NCI-H1092 treated with DMSO at 0.1 percent for 48 hours (cell line): ENCODE measurements at regions not wholly inside any gene's neighbourhood (a gene's known extent, or its start where the extent isn't known, plus 50 kb on each side); places are given as distances from the start of the nearest gene placed in this dataset.

Experiments
- DNase-seq: peaks from one replicate; lab custom pipeline; 2025; lab: John Stamatoyannopoulos, UW

DNA sequence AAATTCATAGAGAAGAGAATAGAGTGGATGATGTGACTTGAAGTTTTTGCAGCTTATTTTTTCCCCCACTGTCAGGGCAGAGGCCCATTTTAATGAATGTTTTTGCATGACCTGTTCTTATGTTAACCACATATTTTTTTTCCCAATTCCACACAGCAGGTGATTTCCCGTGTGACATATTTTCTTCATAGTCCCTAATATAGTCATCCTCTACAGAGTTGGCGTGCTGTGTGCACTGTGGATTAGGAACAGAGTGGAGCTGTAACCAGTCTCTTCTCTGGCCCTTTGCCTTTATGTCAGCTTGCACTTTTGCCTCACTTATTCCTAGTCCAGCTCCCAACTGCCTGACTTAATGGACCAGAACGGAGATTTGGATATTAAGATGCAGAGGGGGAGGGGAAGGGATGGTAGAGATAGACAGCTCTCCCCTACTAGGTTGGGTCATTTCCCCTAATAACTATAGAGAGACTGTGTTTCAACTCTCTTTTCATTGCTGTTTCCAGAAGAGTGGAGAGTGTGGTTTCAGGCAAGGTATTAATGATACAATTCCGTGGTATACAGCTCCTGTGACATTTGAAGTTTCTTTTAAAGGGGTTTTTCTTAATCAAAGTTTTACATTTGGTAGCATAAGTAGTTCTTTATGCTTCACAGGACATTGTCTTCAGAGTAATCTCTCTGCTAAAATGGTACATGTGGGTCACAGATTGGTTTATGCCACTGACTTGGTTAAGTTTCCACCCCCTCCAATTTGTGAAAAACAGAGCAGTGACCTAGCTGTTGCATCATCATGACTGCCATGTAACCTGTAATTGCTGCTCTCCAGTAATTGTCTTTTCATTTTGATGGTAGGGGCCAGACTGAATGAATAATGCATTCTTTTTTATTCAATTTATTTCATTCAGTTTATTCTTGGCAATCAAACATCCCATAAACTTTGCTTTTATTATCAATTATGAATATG is 161.3 kb downstream of the HAUS1 start:
- no peak for DNase-seq

DNA sequence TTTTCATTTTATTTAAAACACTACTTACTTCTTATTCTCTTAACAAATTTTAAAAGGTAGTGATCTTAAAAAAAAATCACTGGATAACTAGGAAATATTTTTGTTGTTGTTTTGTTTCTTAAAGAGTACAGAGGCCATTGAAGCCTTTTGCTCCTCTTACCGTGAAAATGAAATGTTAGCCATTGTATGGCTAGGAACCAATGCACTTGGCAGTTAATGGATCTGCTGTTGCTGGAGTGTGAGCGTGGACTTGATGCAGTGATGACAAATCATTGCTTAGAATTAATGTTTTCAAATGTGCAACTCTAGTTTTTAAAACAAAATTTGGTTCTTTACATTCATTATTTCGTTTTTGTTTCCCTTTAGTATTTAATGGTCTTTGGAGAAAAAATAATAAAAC is 162.3 kb downstream of the HAUS1 start:
- DNase-seq: no peak

DNA sequence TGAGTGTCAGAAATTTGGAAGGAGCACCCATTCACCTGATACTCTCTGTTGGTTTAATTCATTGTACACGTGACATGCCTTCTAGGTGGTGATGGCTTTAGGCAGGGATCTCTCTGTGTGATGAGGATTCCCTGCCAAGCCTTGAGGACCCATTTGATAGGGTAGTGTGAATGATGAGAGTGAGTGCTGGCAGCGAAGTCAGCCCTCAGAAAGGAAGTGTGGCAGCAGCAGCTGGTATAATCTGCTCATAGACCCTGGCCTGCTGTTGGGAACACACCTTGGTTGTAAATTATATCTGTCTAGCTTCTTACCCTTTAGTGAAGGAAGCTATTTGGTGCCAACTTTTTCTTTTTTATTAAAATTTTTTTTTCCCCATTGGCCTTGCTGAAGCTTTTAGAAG is 164.5 kb downstream of the HAUS1 start:
- peak; percentile 95 for DNase-seq

DNA sequence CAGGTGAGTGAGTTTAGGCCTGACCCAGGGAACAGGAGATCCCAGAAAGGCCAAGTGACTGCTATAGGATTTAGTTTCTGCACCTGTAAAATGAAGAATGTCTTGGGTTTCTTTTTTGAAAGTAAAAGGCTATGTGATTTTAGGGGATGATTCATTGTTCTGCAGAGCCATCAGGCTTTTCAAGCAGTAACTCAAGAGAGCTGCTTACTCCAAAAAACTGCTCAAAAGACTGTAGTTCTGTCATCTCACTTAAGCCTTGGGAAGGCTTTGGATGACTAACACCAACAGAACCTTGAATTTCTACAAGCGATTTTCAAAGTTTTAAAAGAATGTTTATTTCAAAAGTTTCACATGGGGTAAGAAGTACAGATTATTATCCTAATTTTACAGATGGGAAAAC is 165.1 kb downstream of the HAUS1 start:
- DNase-seq: no peak

DNA sequence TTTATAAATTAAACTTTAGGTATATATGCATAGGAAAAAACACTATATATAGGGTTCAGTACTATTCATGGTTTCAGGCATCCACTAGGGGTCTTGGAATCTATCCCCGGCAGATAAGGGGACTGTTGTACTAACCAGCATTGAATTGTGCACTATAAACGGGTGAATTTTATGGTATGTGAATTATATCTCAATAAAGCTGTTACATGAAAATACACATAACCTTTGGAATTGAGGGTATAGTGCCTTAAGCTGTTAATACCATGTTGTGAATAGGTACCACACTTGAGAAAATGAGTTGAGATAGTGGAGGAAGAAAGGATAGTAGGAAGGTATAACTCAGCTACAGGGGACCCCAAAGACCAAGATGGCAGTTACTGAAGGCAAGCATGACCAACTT is 167.3 kb downstream of the HAUS1 start:
- no peak for DNase-seq

DNA sequence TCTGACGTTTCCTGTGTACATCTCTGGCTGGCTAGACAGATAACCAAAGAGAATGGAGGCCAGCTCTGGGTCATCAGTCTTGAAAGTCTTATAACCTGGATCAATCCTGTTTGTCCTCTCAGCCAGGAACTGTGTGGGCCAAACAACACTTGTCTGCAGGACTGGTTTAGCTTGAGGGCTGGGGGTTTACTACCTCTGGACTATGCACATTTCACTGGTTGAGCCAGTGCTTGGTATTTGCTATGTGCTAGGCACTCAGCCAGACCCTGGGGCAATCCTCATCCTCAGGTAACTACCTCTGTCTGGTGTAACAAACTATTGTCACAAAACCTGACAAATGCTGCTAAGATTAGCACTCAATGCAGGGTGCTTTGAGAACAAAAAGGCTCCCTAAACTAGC is 169.7 kb downstream of the HAUS1 start:
- DNase-seq: no peak

DNA sequence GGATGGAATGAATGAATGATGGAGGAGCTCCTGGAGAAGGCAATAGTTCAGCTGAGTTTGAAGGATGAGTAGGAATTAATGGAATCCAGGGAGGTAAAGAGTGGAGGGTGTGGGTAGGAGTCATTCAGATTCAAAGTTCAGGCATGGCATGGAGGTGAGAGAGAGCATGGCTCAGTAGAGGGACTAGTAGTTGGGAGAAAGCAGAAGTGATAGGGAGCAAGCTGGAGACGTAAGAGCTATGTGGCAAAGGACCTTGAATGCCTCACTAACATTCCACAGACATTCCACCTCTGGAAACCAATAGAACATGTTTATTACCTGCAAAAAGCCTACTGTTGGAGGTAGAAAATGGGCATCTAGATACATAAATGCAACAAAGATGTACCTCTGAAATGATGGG is 170.1 kb downstream of the HAUS1 start:
- no peak for DNase-seq

DNA sequence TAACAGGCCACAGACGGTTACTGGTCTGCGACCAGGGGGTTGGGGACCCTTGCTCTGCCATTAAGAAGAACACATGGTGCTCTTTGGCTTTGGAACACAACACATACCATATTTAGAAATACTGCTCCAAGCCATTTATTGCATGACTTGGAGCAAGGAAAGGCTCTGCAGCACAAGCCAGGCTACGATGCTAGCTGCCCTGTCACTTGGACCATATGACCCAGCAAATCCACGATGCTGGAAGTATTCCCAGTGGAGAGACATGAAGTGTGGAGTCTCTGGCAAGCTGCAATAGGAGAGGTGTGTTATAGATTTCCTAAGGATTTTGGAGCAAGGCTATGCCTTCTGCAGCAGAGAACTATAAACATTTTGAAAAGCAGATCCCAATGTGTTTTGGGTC is 171.2 kb downstream of the HAUS1 start:
- no peak for DNase-seq

DNA sequence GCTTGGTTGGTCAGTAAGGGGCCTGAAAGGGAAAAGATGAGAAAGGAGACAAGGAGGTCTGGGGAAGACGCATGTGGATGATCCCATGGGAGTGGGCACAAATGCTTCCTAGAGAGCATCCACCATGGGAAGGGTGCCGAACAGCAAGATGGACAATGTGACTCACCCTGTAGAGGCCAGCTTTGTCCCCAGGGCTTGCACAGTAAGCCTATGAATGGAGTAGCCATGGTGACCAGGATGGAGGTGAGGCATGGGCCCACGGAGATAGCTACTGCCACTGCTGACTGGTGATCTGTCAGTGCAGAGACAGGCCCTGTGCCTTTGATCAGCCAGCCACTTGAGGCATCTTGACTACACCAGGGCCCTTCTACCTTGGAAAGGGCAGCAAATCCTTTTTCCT is 172.6 kb downstream of the HAUS1 start:
- no peak for DNase-seq

DNA sequence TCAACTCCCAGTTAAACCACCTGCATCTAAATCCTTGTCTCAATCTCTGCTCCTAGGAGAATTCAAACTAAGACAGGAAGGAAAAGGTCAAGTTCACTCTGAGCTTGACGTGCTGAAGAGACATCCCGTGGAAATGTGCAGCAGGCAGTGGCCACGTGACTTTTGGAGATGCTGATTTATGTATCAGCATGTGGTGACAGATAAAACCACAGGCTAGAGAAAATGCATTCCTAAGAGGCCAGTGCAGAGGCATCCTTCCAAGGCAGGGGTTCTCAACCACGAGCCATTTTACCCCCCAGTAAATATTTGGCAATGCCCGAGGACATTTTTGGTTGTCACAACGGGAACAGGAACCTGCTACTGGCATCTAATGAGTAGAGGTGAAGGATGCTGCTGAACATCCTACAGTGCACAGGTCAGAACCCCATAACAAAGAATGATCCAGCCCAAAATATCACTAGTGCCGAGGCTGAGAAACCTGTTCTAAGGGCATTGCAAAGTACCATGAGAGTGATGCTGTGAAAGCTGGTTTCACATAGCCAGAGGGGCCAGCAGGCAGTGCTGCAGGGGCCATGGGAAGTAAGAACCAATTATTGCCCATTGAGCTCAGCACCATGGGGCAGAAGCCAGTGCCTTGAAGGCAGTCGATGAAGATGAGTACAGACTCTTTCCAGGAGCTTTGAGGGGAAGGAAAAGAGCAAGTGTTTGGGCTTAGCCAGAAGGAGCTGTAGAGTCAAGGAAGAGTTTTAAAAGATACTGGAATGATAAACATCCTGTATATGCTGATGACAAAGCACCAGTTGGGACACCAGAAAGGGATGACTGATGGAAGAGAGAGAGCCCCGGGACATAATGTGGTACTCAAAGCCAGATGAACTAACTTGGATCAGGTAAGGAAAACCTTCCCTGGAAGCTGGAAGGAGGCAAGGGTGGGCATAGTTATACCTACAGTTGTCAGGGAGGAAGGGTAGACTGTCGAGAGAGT is 174.6 kb downstream of the HAUS1 start:
- no peak for DNase-seq

DNA sequence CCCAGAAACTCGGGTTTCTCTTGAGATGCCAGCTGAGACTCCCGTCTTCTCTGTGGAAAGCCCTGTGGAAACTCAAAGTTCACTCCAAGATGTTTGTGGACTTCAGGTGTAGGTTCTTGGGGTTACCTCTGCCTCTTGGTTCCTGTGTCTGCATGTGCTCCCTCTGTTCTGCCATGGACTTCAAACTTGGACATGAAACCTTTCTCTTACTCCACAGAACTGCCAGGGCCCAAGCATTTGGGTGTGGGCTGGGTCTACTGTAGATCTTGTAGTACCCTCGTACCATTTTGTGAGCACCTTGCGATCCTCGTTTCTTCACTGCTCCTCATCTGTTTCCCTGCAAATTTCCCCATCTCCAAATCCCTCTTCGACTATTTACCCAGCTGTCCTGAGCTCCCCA is 175.5 kb downstream of the HAUS1 start:
- DNase-seq: no peak

DNA sequence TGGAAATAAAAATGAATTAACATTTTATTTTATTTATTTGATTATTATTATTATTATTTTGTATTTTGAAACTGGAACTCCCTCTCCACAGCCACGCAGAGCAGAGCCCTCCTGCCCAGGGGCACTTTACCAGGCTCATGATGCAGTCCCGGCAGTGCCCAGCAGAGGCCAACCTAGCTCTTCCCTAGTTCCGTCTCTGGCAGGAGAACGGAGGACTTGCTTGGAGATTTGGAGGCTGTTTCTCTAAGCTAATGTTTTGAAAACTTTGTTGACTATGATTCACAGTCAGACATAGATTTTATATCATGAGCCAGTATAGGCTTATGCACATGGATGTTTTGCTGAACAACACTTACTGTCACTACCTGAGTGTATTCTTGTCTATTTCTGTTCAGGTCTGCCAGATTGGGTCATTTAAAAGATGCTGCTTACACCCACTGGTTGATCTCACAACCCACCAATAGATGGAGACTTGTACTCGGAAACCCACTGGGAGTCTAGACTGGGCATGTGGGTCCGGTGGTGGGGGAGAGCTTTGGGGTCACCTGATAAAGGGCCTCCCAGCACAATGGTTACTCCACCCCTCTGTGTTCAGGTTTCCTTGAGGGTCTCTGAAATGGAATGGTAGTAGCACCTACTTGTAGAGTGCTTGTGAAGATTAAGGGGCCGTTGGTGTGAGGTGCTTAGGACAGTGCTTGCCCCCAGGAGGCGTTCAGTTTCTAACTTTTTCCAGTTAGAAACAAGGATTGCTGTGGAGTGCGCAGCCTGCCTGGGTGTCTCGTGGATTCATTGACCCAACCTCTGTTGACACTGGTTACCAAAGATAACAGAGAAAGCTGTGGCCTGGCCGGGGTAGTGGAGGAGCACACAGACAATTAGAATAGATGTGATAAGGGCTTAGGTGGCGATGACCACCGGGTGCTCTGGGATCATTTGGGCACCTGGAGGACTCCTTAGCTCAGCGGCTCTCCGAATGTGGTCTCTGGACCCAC is 177.3 kb downstream of the HAUS1 start:
- peak; percentile 81 for DNase-seq

DNA sequence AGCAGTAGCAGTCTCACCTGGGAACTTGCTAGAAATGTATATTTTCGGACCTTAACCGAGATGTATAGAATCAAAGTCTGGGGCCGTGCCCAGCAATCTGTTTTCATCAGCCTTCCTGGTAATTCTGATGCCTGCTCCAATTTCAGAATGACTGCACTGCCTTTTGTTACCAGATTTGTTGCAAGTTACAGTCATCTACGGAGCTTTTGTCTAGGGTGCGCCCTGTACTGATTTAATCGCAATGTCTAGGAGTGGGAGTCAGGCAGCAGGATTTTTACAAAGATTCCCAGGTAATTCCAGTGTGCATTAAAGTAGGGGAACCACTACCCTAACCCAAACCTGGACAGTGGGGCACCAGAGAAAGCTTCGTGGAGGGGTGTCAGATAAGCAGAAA is 178.0 kb downstream of the HAUS1 start:
- no peak for DNase-seq

DNA sequence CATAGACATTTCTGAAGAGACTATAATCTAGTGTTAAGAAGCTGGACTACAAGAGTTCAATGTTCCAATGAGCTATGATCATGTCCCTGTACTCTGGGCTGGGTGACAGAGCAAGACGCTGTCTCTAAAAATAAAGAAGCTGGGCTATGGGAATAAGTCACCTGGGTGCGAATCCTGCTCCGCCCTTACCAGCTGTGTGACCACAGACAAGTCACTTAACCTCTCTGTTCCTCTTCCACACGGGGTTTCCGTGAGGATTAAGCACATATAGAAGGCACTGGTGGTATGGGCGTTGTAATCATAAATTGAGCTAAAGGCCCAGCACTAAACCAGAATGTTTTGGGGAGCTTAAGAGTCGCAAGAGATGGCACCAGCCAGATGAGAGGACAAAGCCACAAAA is 178.5 kb downstream of the HAUS1 start:
- DNase-seq: no peak

DNA sequence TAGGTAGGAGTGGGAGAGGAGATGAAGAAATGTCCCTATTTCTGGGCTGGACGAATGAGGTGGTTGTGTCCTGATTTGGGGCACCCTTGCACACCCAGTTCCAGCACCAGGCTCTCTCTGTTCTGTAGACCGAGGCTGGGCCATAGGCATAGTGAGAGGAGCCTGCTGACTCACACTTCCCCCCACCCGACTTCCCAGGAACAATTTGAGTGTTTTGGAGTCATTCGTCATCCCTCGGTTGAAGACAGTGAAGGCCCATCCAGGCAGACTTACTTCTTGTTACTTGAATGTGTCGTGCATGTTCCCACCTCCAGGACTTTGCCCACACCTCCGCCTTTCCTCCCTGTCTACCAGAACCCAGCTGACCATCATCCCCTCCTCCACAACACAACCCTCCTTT is 179.1 kb downstream of the HAUS1 start:
- no peak for DNase-seq

DNA sequence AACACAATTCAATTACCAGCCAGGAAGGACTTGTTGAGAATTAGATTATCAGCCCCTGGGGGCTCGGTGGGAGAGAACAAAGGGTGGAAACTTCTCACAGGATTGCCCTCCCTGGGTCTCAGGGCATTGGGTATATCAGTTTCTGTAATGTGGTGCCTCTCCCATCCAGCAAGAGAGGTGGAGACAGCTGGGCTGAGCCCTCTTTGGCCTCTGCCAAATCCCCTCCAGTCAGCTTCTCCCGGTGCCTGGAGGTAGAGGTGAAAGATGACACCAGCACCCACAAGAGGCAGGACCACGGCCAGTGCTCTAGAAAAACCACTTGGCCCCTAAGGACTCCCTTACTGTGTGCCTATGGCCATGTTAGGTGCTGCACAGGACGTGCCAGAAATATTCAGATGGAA is 179.7 kb downstream of the HAUS1 start:
- DNase-seq: peak; percentile 80

DNA sequence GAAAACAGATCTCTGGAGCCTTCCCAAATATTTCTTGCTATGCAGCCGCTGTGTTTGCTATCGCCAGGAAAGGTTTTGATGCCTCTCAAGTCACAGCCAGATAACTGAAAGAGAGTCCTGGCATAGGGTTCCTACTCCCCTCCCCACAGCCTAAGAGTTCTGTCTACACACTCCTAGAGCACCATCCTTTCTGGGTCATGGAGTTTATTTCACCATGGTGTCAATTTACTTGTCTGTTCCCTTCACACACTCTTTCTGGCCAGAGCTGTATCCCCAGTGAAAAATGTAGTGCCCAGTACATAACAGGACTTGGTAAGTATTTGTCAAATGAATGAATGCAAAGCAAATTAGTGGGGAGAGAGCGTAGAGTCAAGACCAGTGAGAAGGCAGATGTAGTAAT is 185.3 kb downstream of the HAUS1 start:
- DNase-seq: no peak

DNA sequence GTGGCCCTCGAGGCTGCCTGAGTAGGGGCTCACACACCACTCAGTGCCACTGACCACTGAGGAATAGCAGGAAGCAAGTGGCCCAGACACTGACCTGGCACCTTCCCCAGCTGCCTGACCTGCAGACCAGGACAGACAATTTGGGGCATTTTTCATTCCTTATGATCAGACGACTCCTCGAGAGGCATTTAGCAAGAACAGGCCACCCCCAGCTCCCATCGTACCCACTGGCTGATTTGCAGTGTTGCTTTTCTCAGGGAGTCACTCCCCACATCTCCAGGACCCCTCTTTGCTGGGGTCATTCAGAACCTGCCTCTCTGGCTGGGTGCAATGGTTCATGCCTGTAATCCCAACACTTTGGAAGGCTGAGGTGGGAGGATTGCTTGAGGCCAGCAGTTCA is 185.7 kb downstream of the HAUS1 start:
- no peak for DNase-seq

DNA sequence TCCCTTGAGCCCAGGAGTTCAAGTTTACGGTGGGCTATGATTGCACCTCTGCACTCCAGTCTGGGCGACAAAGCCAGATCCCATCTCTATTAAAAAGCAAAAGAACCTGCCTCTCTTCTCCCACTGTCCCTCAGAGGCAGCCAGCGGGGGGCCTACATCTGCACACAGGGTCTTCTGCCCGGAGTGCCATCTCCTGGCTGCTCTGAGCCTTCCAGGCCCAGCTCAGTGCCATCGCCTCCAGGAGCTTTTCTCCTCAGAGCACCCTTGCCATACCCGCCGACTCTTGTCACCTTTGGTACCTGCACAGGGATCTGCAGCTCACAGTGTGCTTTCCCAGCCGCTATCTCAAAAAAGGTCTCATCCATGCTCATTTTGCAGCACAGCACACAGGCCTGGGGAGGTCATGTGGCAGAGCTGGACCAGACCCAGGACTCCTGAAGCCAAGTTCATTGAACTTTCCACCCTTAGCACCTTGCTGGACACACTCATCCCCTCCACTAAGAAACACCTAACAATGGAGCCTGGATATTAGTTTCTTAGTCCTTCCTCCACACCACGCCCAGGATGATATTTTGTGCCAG is 186.3 kb downstream of the HAUS1 start:
- DNase-seq: no peak

DNA sequence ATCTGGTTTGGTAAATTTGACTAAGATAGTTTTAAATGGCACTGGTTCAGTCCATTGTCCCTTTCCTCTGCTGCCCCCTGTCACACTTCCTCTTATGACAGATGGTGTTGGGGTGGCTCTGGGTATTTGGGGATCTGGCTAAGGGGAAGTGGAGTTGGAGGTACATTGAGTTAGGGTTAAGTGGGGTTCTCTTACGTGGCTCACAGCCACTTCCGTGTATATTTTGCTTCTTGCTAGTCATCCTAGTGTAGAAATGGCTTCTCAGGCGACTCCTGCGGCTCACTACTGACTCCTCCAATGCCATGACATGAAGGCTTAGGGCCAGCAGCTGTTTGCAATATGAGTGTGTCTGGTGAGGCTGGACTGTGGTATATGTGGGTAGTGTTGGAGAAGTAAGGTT is 187.0 kb downstream of the HAUS1 start:
- no peak for DNase-seq

DNA sequence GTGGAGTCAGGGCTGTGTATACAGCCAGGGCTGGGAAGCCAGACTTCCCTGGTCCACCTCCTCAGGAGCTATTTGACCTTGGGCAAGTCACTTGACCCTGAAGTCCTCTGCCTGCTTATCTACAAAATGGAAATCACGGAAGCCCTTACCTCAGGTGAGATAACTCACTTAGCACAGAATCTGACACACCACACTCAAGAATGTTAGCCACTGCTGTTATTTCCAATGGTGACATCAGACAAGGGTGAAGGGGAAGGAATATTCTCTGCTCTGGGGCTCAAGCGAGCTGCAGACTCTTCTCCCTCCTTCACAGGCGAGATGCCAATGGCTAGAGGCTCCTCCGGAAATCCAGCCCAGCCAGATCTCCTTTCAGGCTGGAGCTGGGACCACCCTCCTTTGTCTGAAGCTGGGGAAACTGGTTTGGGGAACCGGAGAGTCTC is 189.6 kb downstream of the HAUS1 start:
- no peak for DNase-seq
